Epidermal melanocyte (primary cell): ENCODE measurements at regions not wholly inside any gene's neighbourhood (a gene's known extent, or its start where the extent isn't known, plus 50 kb on each side); places are given as distances from the start of the nearest gene placed in this dataset.

Source experiments
- DNase-seq: peaks from one replicate; pipeline ENCODE4 v3.0.0; 2011; ENCODE audit warnings: low spot score; ENCODE audit not compliant: insufficient read length

- DNase-seq: no peak
Measured at GRCh38 chr22:47681411-47682165, 919.1 kb downstream of the TBC1D22A start.

- DNase-seq: no peak
Measured at GRCh38 chr22:47678636-47679287, 916.3 kb downstream of the TBC1D22A start.

GRCh38 chr22:47678048-47678447 is 915.6 kb downstream of the TBC1D22A start:
- DNase-seq: no peak

GRCh38 chr22:47676685-47677084 is 914.2 kb downstream of the TBC1D22A start:
- DNase-seq: no peak

- DNase-seq: no peak
Measured at GRCh38 chr22:47674600-47674999, 912.1 kb downstream of the TBC1D22A start.

- no peak for DNase-seq
Measured at GRCh38 chr22:47673557-47673956, 911.1 kb downstream of the TBC1D22A start.

- no peak for DNase-seq
Measured at GRCh38 chr22:47672526-47672925, 910.1 kb downstream of the TBC1D22A start.

GRCh38 chr22:47665151-47665550 is 902.7 kb downstream of the TBC1D22A start:
- no peak for DNase-seq

- no peak for DNase-seq
Measured at GRCh38 chr22:47663615-47664605, 901.5 kb downstream of the TBC1D22A start.

GRCh38 chr22:47659467-47660223 is 897.2 kb downstream of the TBC1D22A start:
- DNase-seq: no peak

GRCh38 chr22:47658182-47658581 is 895.7 kb downstream of the TBC1D22A start:
- DNase-seq: no peak

- DNase-seq: no peak
Measured at GRCh38 chr22:47657224-47657623, 894.8 kb downstream of the TBC1D22A start.

GRCh38 chr22:47656806-47657205 is 894.4 kb downstream of the TBC1D22A start:
- DNase-seq: no peak

- DNase-seq: no peak
Measured at GRCh38 chr22:47655930-47656329, 893.5 kb downstream of the TBC1D22A start.

GRCh38 chr22:47654922-47655491 is 892.6 kb downstream of the TBC1D22A start:
- no peak for DNase-seq

GRCh38 chr22:47653921-47654320 is 891.5 kb downstream of the TBC1D22A start:
- no peak for DNase-seq

GRCh38 chr22:47651216-47651987 is 889.0 kb downstream of the TBC1D22A start:
- no peak for DNase-seq

- no peak for DNase-seq
Measured at GRCh38 chr22:47647720-47648119, 885.3 kb downstream of the TBC1D22A start.

GRCh38 chr22:47647181-47647580 is 884.7 kb downstream of the TBC1D22A start:
- DNase-seq: no peak

- DNase-seq: no peak
Measured at GRCh38 chr22:47645923-47646322, 883.5 kb downstream of the TBC1D22A start.
